ENCODE measurements at regions not wholly inside any gene's neighbourhood (a gene's known extent, or its start where the extent isn't known, plus 50 kb on each side); places are given as distances from the start of the nearest gene placed in this dataset.

DNA sequence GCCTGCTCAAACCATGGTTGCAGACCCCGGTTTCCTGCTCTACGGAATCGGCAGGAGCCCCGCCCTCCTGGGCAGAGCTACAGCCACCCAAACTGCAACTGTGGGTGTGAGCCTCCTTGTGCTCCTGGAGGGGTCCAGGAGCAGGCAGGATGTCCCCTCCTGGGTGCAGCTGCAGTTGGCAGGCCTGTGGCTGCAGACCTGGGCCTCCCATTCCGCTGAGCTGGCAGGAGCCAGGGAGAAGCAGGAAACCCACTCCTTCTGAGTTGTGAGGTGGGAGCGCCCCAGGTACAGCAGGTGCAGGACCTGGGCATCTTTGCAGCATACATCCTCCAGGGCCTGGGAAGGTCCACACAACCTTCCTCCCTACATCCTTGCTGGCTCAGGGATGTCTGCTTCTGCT lies 578.7 kb upstream of the USP24 start:
- TF ChIP-seq POLR2AphosphoS5 (IDR thresholded peaks at IDR 0.05; ENCODE audit: borderline replicate concordance, low read depth, low read length) (no peak), EZH2 (IDR thresholded peaks at IDR 0.05) (no peak), FOXP2 (optimal IDR thresholded peaks at IDR 0.05; ENCODE audit: control extremely low read depth, extremely low read length, insufficient read depth) (no peak)
